GM18499 (cell line): ENCODE measurements at regions not wholly inside any gene's neighbourhood (a gene's known extent, or its start where the extent isn't known, plus 50 kb on each side); places are given as distances from the start of the nearest gene placed in this dataset.
"Not testable (repeated sequence)": the region's sequence is repeated elsewhere in the genome, so short reads cannot be mapped to it uniquely, and the experiment has no call there.

ENCODE experiments used
- ATAC-seq: cut with Tn5 transposase; IDR thresholded peaks from one replicate; pipeline ENCODE4 v1.9.1; 2021; ENCODE audit warnings: moderate number of reproducible peaks; ENCODE audit not compliant: insufficient read depth, unreplicated experiment

GRCh38 chr5:17748941-17749340 is 114.7 kb downstream of the TAF11L14 start:
- no peak for ATAC-seq

GRCh38 chr5:17755406-17755805 is 121.1 kb downstream of the TAF11L14 start:
- not testable (repeated sequence) for ATAC-seq

GRCh38 chr5:17761326-17761725 is 127.1 kb downstream of the TAF11L14 start:
- no peak for ATAC-seq

GRCh38 chr5:17763301-17763700 is 129.0 kb downstream of the TAF11L14 start:
- no peak for ATAC-seq

GRCh38 chr5:17766031-17766430 is 131.8 kb downstream of the TAF11L14 start:
- ATAC-seq: no peak

GRCh38 chr5:17769277-17769676 is 135.0 kb downstream of the TAF11L14 start:
- ATAC-seq: no peak

- ATAC-seq: no peak
Measured at GRCh38 chr5:17772232-17772631, 138.0 kb downstream of the TAF11L14 start.

GRCh38 chr5:17785774-17786173 is 151.5 kb downstream of the TAF11L14 start:
- ATAC-seq: no peak

- no peak for ATAC-seq
Measured at GRCh38 chr5:17788351-17788750, 154.1 kb downstream of the TAF11L14 start.

- ATAC-seq: no peak
Measured at GRCh38 chr5:17794201-17794600, 159.9 kb downstream of the TAF11L14 start.

GRCh38 chr5:17794815-17795214 is 160.6 kb downstream of the TAF11L14 start:
- no peak for ATAC-seq

- no peak for ATAC-seq
Measured at GRCh38 chr5:17796142-17796541, 161.9 kb downstream of the TAF11L14 start.

GRCh38 chr5:17796757-17797396 is 162.6 kb downstream of the TAF11L14 start:
- no peak for ATAC-seq

GRCh38 chr5:17799521-17799920 is 165.3 kb downstream of the TAF11L14 start:
- ATAC-seq: no peak

GRCh38 chr5:17801595-17801994 is 167.3 kb downstream of the TAF11L14 start:
- ATAC-seq: no peak

- no peak for ATAC-seq
Measured at GRCh38 chr5:17802256-17802655, 168.0 kb downstream of the TAF11L14 start.

- ATAC-seq: no peak
Measured at GRCh38 chr5:17803971-17804370, 169.7 kb downstream of the TAF11L14 start.

GRCh38 chr5:17805227-17805825 is 171.1 kb downstream of the TAF11L14 start:
- ATAC-seq: no peak

GRCh38 chr5:17806818-17807468 is 172.7 kb downstream of the TAF11L14 start:
- ATAC-seq: no peak

- no peak for ATAC-seq
Measured at GRCh38 chr5:17808566-17808965, 174.3 kb downstream of the TAF11L14 start.

GRCh38 chr5:17810734-17811133 is 176.5 kb downstream of the TAF11L14 start:
- ATAC-seq: no peak

GRCh38 chr5:17813214-17813613 is 179.0 kb downstream of the TAF11L14 start:
- ATAC-seq: no peak
